ENCODE measurements at regions not wholly inside any gene's neighbourhood (a gene's known extent, or its start where the extent isn't known, plus 50 kb on each side); places are given as distances from the start of the nearest gene placed in this dataset.

- ATAC-seq = no peak
- Histone ChIP-seq H2AFZ (ENCODE audit: low read length) (no peak overlapping the region), H3K27me3 (ENCODE audit: control insufficient read depth in 1 of 2, insufficient read depth in 2 of 2, low read length in 2 of 2) (no peaks in the 10 kb centered on the region), H3K79me2 (ENCODE audit: insufficient read depth, low read length) (no peaks in the 10 kb centered on the region), H3K4me1 (ENCODE audit: insufficient read depth, low read length) (no peaks in the 10 kb centered on the region), H3K4me2 (ENCODE audit: low read depth, low read length) (no peak overlapping the region), H3K27ac (ENCODE audit: extremely low read length, insufficient read depth, low read length) (no peak overlapping the region), H3K4me3 (replicated peaks in 1 of 3; ENCODE audit: insufficient read depth in 1 of 3, low read depth in 2 of 3, low read length in 3 of 3) (no peak overlapping the region), H3K9me3 (ENCODE audit: low read length) (no peaks in the 10 kb centered on the region), H3K36me3 (replicated peaks in 1 of 2; ENCODE audit: control insufficient read depth in 1 of 2, insufficient read depth in 2 of 2, low read length in 2 of 2) (no peaks in the 10 kb centered on the region), H4K20me1 (ENCODE audit: insufficient read depth, low read length) (no peaks in the 10 kb centered on the region), H3K9ac (ENCODE audit: insufficient read depth, low read depth, low read length) (no peak overlapping the region)
- 18% methylated on average over 2 of the region's 2 CpGs for WGBS (ENCODE audit: low lambda C conversion rate)
- DNase-seq (ENCODE audit: low spot score) = no peak
- in situ Hi-C loops (cut with HindIII; ENCODE audit: extremely low pct_ligation_motif_present, low pct_unique_long_range_greater_than_20kb) (no loop called here), intact Hi-C loops (cut with micrococcal nuclease; ENCODE audit: unreplicated experiment) (no loop called here)
- TF ChIP-seq MAFG (CRISPR knock-in tag; IDR thresholded peaks at IDR 0.05) (no peak), SATB2 (CRISPR knock-in tag; IDR thresholded peaks at IDR 0.05) (no peak), ZNF512 (CRISPR knock-in tag; IDR thresholded peaks at IDR 0.05) (no peak), ZBTB8A (CRISPR knock-in tag; IDR thresholded peaks at IDR 0.05; ENCODE audit: borderline replicate concordance, low read depth) (no peak), NAIF1 (CRISPR knock-in tag; IDR thresholded peaks at IDR 0.05; ENCODE audit: borderline replicate concordance) (no peak), ZNF17 (CRISPR knock-in tag; IDR thresholded peaks at IDR 0.05) (no peak), HNF1A (IDR thresholded peaks at IDR 0.05; ENCODE audit: low read depth) (no peak), HNF1A (CRISPR knock-in tag; IDR thresholded peaks at IDR 0.05; ENCODE audit: borderline replicate concordance) (no peak), HDAC1 (CRISPR knock-in tag; IDR thresholded peaks at IDR 0.05) (no peak), WIZ (CRISPR knock-in tag; IDR thresholded peaks at IDR 0.05) (no peak), KMT2A (CRISPR knock-in tag; IDR thresholded peaks at IDR 0.05) (no peak), THAP11 (CRISPR knock-in tag; IDR thresholded peaks at IDR 0.05) (no peak), JUNB (CRISPR knock-in tag; IDR thresholded peaks at IDR 0.05; ENCODE audit: borderline replicate concordance) (no peak), FOXP4 (CRISPR knock-in tag; IDR thresholded peaks at IDR 0.05) (no peak), ZNF564 (CRISPR knock-in tag; IDR thresholded peaks at IDR 0.05) (no peak), HES4 (CRISPR knock-in tag; IDR thresholded peaks at IDR 0.05; ENCODE audit: borderline replicate concordance) (no peak)
- FAIRE-seq = no peak
- CTCF ChIA-PET (ENCODE audit: low intra/inter-chr PET ratio, low total read pairs) = no interaction called here
- POLR2A ChIA-PET = no interaction called here
- no TSS peak for BruUV-seq (replicated peaks)
Measured at GRCh38 chr9:75709698-75710097, 180.8 kb upstream of the PCSK5 start.
